Testis (tissue), 2 donors: ENCODE measurements at regions not wholly inside any gene's neighbourhood (a gene's known extent, or its start where the extent isn't known, plus 50 kb on each side); places are given as distances from the start of the nearest gene placed in this dataset.

Source experiments
- DNase-seq: peaks from one replicate; pipeline ENCODE4 v3.0.0-alpha.2; 2019
- H3K27ac ChIP-seq, 2 donors: fragments of 200-600 bp; sonication (generic); one replicate each; pipeline ENCODE4 v1.5.1; 2019
- H3K27me3 ChIP-seq: fragments of 200-600 bp; sonication (generic); one replicate; pipeline ENCODE4 v1.5.1; 2019
- H3K36me3 ChIP-seq: fragments of 200-600 bp; sonication (generic); one replicate; pipeline ENCODE4 v1.5.1; 2017; ENCODE audit warnings: low read depth; ENCODE audit errors: missing control alignments
- H3K4me1 ChIP-seq: fragments of 200-600 bp; sonication (generic); one replicate; pipeline ENCODE4 v1.5.1; 2019
- H3K4me3 ChIP-seq, 2 donors: fragments of 200-600 bp; sonication (generic); one replicate each; pipeline ENCODE4 v1.5.1; 2017 to 2019
- H3K9me3 ChIP-seq: fragments of 200-600 bp; sonication (generic); one replicate; pipeline ENCODE4 v1.5.1; 2017
- CTCF ChIP-seq, 3 experiments: fragments of 450-650 bp in 2 of 3; fragments of 200-600 bp in 1 of 3; sonication (generic) in 1 of 3; IDR thresholded peaks; one replicate each; pipeline ENCODE4 v1.5.1; 2016 to 2019; ENCODE audit warnings: antibody characterized with exemption in 3 of 3, mild to moderate bottlenecking in 2 of 3, moderate library complexity in 1 of 3
- POLR2A ChIP-seq: fragments of 450-650 bp; IDR thresholded peaks from one replicate; pipeline ENCODE4 v1.6.1; 2017; ENCODE audit warnings: antibody characterized with exemption, mild to moderate bottlenecking, moderate library complexity
- WGBS, 2 donors: methylation state at CpG; one replicate each; pipeline ENCODE4 v1.1.5; 2018; 5-methylcytosine and 5-hydroxymethylcytosine counted together
- intact Hi-C: fragments of 100-400 bp; cut with DNase I; formaldehyde crosslinking; loops from one replicate; pipeline ENCODE4 v1.15.1; 2023; ENCODE audit warnings: low total_unique reads

GRCh38 chr12:19726122-19726521 is 286.8 kb downstream of the AEBP2 start:
- no peak for DNase-seq
- intact Hi-C loops: loop anchor here (10.0 kb wide), 1 partner anchor 59 kb away; no protein-coding TSS in a partner anchor
- Histone ChIP-seq H3K27me3 (no peaks in the 10 kb centered on the region), H3K9me3 (no peaks in the 10 kb centered on the region), H3K27ac (no peak overlapping the region), H3K4me3 (no peak overlapping the region), H3K36me3 (no peaks in the 10 kb centered on the region), H3K4me1 (no peaks in the 10 kb centered on the region)
- TF ChIP-seq CTCF (IDR thresholded peaks at IDR 0.05) (no peak), POLR2A (no peak)
- WGBS, 2 donors: 99% methylated on average over 5 of the region's 5 CpGs; no CpG with 5 or more reads in 1 of the 2 donors

- no peaks in the 10 kb centered on the region for H3K36me3 ChIP-seq
- WGBS, 2 donors: 95 to 100% methylated on average over 2 to 4 of the region's 6 CpGs
- no peaks in the 10 kb centered on the region for H3K4me1 ChIP-seq
- H3K27ac ChIP-seq: no peak overlapping the region
- no peak for DNase-seq
- H3K9me3 ChIP-seq: no peaks in the 10 kb centered on the region
- no peaks in the 10 kb centered on the region for H3K27me3 ChIP-seq
- no peak overlapping the region for H3K4me3 ChIP-seq
- no peak for TF ChIP-seq POLR2A
- TF ChIP-seq CTCF (IDR thresholded peaks at IDR 0.05): no peak
- intact Hi-C loops: loop anchor here (10.0 kb wide), 1 partner anchor 58 kb away; no protein-coding TSS in a partner anchor
These were observed 287.3 kb downstream of the AEBP2 start for GRCh38 chr12:19726592-19726991.

- DNase-seq: no peak
- TF ChIP-seq POLR2A (no peak), CTCF (IDR thresholded peaks at IDR 0.05) (no peak)
- H3K4me1 ChIP-seq: peaks cover 5% of the 10 kb centered on the region
- H3K9me3 ChIP-seq: no peaks in the 10 kb centered on the region
- H3K27me3 ChIP-seq: no peaks in the 10 kb centered on the region
- H3K4me3 ChIP-seq: no peak overlapping the region
- no peaks in the 10 kb centered on the region for H3K36me3 ChIP-seq
- intact Hi-C loops: no loop called here
- H3K27ac ChIP-seq: no peak overlapping the region
These were observed 297.7 kb downstream of the AEBP2 start for GRCh38 chr12:19737019-19737418.

- Histone ChIP-seq H3K9me3 (no peaks in the 10 kb centered on the region), H3K4me3 (no peak overlapping the region), H3K36me3 (no peaks in the 10 kb centered on the region), H3K27me3 (no peaks in the 10 kb centered on the region), H3K4me1 (peaks cover 5% of the 10 kb centered on the region), H3K27ac (no peak overlapping the region)
- no peak for TF ChIP-seq POLR2A
- peak in 2 of 3 experiments; percentile 38 to 60 for TF ChIP-seq CTCF (IDR thresholded peaks at IDR 0.05)
- intact Hi-C loops: no loop called here
- DNase-seq: peak; percentile 67
- 59 to 62% methylated on average over 3 of the region's 3 CpGs for WGBS, 2 donors
These were observed 300.0 kb downstream of the AEBP2 start for GRCh38 chr12:19739195-19739776.

GRCh38 chr12:19740472-19741131 is 301.3 kb downstream of the AEBP2 start:
- intact Hi-C loops: no loop called here
- H3K36me3 ChIP-seq: no peaks in the 10 kb centered on the region
- no peak overlapping the region for H3K27ac ChIP-seq
- peaks cover 5% of the 10 kb centered on the region for H3K4me1 ChIP-seq
- H3K9me3 ChIP-seq: no peaks in the 10 kb centered on the region
- TF ChIP-seq POLR2A (no peak), CTCF (IDR thresholded peaks at IDR 0.05) (no peak)
- WGBS, 2 donors: 59 to 62% methylated on average over 7 of the region's 7 CpGs
- no peaks in the 10 kb centered on the region for H3K27me3 ChIP-seq
- no peak overlapping the region for H3K4me3 ChIP-seq
- DNase-seq: no peak
